ENCODE measurements at regions not wholly inside any gene's neighbourhood (a gene's known extent, or its start where the extent isn't known, plus 50 kb on each side); places are given as distances from the start of the nearest gene placed in this dataset.
"Not testable (repeated sequence)": the region's sequence is repeated elsewhere in the genome, so short reads cannot be mapped to it uniquely, and the experiment has no call there.

DNA sequence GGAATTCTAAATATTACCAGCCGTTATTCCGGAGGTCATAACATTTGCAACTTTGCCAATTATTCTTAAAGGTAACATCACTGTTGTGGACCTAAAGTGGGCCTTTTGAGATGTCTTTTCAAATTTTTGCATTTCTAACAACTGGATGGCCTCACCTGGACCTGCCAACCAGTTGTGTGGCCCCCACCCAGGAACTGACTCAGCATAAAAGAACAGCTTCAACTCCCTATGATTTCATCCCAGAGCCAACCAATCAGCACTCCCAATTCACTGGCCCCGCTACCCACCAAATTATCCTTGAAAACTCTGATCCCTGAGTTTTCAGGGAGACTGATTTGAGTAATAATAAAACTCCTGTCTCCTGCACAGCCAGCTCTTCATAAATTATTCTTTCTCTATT lies 489.7 kb upstream of the LMCD1 start:
- H3K27me3 ChIP-seq (replicated peaks; ENCODE audit: control insufficient read depth, insufficient read depth, low read length) = no peaks in the 10 kb centered on the region
- no peaks in the 10 kb centered on the region for H3K36me3 ChIP-seq (ENCODE audit: control insufficient read depth, insufficient read depth, low read length)
- no peak for DNase-seq (ENCODE audit: extremely low read depth, insufficient read length)
- no peak overlapping the region for H3K4me3 ChIP-seq (replicated peaks; ENCODE audit: low read depth, low read length)
- TF ChIP-seq, protein P1, sequence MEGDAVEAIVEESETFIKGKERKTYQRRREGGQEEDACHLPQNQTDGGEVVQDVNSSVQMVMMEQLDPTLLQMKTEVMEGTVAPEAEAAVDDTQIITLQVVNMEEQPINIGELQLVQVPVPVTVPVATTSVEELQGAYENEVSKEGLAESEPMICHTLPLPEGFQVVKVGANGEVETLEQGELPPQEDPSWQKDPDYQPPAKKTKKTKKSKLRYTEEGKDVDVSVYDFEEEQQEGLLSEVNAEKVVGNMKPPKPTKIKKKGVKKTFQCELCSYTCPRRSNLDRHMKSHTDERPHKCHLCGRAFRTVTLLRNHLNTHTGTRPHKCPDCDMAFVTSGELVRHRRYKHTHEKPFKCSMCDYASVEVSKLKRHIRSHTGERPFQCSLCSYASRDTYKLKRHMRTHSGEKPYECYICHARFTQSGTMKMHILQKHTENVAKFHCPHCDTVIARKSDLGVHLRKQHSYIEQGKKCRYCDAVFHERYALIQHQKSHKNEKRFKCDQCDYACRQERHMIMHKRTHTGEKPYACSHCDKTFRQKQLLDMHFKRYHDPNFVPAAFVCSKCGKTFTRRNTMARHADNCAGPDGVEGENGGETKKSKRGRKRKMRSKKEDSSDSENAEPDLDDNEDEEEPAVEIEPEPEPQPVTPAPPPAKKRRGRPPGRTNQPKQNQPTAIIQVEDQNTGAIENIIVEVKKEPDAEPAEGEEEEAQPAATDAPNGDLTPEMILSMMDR (IDR thresholded peaks at IDR 0.05; ENCODE audit: insufficient read depth, low read length, poor library complexity, severe bottlenecking) = no peak

DNA sequence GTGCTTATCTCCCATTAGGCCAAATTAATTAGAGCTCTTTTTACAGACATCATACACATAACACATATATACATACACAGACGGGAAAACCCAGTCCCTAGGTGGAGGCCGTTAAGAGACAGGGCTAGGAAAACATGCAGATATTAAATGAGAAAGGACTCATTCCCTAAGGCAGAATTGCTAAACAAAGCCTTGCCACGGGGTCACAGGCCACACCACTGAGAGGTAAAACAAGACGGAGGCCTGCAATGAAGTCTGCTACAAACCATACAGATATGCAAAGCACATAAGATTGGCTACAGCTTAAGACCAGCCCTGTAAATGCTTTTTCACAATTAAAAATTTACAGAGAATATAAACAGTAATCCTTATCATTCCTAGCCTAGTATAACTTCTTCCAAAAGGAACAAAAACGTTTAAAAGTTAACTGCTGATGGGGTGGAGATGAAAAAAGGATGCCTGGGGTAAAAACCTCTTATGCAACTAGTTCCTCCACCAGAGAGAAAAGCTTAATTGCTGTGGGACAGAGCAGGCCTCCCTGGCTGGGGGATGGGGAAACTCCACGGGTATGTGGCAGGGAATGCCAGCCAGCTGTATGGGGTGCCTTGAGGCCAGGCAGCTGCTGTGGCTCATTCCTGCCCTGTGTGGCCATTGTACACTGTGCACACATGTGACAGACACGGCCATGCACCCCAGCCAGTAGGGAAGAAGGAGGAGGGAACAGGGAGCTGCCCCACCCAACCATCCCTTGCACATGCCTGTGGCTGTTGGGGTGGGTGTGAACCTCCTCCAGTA lies 481.4 kb upstream of the LMCD1 start:
- no peak for DNase-seq (ENCODE audit: extremely low read depth, insufficient read length)
- TF ChIP-seq, protein P1 (IDR thresholded peaks at IDR 0.05; ENCODE audit: insufficient read depth, low read length, poor library complexity, severe bottlenecking) = no peak
- Histone ChIP-seq H3K36me3 (ENCODE audit: control insufficient read depth, insufficient read depth, low read length) (no peaks in the 10 kb centered on the region), H3K4me3 (replicated peaks; ENCODE audit: low read depth, low read length) (no peak overlapping the region), H3K27me3 (replicated peaks; ENCODE audit: control insufficient read depth, insufficient read depth, low read length) (no peaks in the 10 kb centered on the region)

DNA sequence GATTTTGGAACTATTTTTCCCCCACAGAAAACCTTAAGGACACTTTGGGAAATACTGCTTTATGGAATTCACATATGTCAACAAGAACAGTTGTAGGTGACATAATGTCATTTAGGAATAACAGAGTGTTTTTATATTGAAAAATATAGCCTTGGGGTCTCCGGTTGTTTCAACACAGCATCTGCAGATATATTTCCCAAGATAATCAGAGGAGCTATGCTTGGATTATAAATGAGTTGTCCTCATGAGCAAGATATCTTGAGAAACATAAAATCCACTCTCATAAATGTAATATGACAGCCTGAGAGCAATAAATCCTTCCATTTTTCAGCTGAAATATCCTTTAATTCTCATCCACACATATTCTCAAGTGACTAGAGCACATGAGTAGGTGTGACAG lies 473.7 kb upstream of the LMCD1 start:
- Histone ChIP-seq H3K36me3 (ENCODE audit: control insufficient read depth, insufficient read depth, low read length) (no peaks in the 10 kb centered on the region), H3K4me3 (replicated peaks; ENCODE audit: low read depth, low read length) (no peak overlapping the region), H3K27me3 (replicated peaks; ENCODE audit: control insufficient read depth, insufficient read depth, low read length) (no peaks in the 10 kb centered on the region)
- TF ChIP-seq, protein P1 (IDR thresholded peaks at IDR 0.05; ENCODE audit: insufficient read depth, low read length, poor library complexity, severe bottlenecking) = no peak
- DNase-seq (ENCODE audit: extremely low read depth, insufficient read length) = no peak

DNA sequence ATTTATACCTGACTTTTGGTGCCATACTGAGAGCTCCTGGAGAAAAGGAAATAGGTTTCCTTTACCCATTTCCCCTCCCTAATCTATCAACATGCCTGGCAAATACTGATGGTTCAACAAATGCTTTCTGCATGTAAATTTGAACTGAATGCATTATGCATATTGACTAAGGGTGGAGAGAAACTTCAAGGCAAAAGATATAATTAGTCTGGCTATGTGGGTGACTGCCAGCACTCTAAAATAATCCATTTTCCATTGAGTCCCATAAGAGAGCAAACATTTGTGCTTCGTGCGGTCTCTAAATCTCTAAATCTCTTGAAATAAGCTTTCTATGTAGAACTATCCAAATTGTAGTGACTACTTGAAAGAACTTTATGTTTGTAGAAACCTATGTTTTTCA lies 451.3 kb upstream of the LMCD1 start:
- Histone ChIP-seq H3K27me3 (replicated peaks; ENCODE audit: control insufficient read depth, insufficient read depth, low read length) (no peaks in the 10 kb centered on the region), H3K36me3 (ENCODE audit: control insufficient read depth, insufficient read depth, low read length) (no peaks in the 10 kb centered on the region), H3K4me3 (replicated peaks; ENCODE audit: low read depth, low read length) (no peak overlapping the region)
- no peak for DNase-seq (ENCODE audit: extremely low read depth, insufficient read length)
- TF ChIP-seq, protein P1 (IDR thresholded peaks at IDR 0.05; ENCODE audit: insufficient read depth, low read length, poor library complexity, severe bottlenecking) = no peak

DNA sequence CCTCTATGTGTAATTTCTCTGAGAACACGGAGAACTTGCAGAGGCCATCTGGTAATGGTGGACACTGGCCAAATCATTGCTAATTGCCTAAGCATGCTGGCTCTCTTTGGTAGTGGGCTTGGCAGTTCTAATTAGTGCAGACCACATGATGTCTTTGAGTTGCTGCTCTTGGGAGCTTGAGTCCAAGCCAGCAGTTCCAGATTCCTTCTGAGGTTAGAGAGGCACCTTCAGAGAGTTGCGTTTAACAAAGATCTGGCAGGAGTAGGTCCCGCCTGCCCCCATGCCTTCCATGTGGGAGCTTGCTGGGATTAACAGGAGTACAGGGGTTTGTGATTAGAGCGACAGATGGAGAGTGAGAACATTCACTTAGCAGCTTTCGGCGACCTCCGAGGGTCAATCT lies 449.0 kb upstream of the LMCD1 start:
- H3K27me3 ChIP-seq (replicated peaks; ENCODE audit: control insufficient read depth, insufficient read depth, low read length) = no peaks in the 10 kb centered on the region

DNA sequence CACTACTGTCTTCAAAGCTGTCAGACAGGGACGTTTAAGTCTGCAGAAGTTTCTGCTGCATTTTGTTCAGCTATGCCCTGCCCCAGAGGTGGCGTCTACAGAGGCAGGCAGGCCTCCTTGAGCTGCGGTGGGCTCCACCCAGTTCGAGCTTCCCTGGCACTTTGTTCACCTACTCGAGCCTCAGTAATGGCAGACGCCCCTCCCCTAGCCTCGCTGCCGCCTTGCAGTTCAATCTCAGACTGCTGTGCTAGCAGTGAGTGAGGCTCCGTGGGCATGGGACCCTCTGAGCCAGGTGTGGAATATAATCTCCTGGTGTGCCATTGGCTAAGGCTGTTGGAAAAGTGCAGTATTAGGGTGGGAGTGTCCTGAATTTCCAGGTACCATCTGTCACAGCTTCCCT lies 433.5 kb upstream of the LMCD1 start:
- H3K36me3 ChIP-seq (ENCODE audit: control insufficient read depth, insufficient read depth, low read length); DNase-seq (ENCODE audit: extremely low read depth, insufficient read length): not testable (repeated sequence)

More for the DNA sequence above, 449.0 kb upstream of the LMCD1 start:
- Histone ChIP-seq H3K4me3 (replicated peaks; ENCODE audit: low read depth, low read length) (no peak overlapping the region), H3K36me3 (ENCODE audit: control insufficient read depth, insufficient read depth, low read length) (no peaks in the 10 kb centered on the region)
- TF ChIP-seq, protein P1 (IDR thresholded peaks at IDR 0.05; ENCODE audit: insufficient read depth, low read length, poor library complexity, severe bottlenecking) = no peak
- no peak for DNase-seq (ENCODE audit: extremely low read depth, insufficient read length)

More for the DNA sequence above, 433.5 kb upstream of the LMCD1 start:
- not testable (repeated sequence) for H3K4me3 ChIP-seq (replicated peaks; ENCODE audit: low read depth, low read length); H3K27me3 ChIP-seq (replicated peaks; ENCODE audit: control insufficient read depth, insufficient read depth, low read length)
